ENCODE measurements at regions not wholly inside any gene's neighbourhood (a gene's known extent, or its start where the extent isn't known, plus 50 kb on each side); places are given as distances from the start of the nearest gene placed in this dataset.

DNA sequence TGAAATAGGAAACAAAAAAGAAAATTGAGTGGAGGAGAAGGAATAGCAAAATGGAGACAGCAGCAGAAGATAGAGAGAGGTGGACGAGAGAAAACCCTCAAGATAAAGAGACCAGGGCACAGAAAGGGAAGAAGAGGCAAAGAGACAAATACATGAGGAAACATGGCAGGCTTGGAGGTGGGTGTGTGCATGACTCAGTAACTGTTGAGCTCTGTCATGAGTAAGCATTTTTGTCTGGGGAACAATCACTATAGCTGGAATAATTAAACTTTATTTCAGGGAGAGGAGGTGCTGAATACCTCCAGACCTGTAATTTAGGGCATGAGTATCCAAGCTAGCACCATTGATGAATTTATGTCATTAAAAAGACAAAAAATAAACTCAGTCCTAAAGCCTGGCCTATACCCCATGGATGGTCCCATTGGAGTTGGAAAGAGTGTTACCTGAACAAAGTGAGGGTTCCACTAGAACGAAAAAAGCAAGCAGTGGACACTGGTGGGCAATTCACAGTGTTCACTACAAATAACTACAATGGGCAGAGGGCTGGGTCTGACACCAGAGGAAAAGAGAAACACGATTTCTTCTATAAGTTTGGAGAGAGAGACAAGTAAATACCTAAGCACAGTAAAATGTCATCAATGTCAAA, 145.5 kb downstream of the ADCYAP1 start:
- Histone ChIP-seq H3K9me3 (no peaks in the 10 kb centered on the region), H3K4me1 (ENCODE audit: control insufficient read depth in 1 of 2, insufficient read depth in 1 of 2, low read depth in 1 of 2, low read length in 1 of 2) (no peaks in the 10 kb centered on the region), H3K36me3 (no peaks in the 10 kb centered on the region), H3K27me3 (no peaks in the 10 kb centered on the region), H3K27ac (no peak overlapping the region), H3K4me3 (ENCODE audit: low read depth in 1 of 2, low read length in 1 of 2) (no peak overlapping the region)
- TF ChIP-seq, protein P1, sequence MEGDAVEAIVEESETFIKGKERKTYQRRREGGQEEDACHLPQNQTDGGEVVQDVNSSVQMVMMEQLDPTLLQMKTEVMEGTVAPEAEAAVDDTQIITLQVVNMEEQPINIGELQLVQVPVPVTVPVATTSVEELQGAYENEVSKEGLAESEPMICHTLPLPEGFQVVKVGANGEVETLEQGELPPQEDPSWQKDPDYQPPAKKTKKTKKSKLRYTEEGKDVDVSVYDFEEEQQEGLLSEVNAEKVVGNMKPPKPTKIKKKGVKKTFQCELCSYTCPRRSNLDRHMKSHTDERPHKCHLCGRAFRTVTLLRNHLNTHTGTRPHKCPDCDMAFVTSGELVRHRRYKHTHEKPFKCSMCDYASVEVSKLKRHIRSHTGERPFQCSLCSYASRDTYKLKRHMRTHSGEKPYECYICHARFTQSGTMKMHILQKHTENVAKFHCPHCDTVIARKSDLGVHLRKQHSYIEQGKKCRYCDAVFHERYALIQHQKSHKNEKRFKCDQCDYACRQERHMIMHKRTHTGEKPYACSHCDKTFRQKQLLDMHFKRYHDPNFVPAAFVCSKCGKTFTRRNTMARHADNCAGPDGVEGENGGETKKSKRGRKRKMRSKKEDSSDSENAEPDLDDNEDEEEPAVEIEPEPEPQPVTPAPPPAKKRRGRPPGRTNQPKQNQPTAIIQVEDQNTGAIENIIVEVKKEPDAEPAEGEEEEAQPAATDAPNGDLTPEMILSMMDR (IDR thresholded peaks at IDR 0.05) = no peak

DNA sequence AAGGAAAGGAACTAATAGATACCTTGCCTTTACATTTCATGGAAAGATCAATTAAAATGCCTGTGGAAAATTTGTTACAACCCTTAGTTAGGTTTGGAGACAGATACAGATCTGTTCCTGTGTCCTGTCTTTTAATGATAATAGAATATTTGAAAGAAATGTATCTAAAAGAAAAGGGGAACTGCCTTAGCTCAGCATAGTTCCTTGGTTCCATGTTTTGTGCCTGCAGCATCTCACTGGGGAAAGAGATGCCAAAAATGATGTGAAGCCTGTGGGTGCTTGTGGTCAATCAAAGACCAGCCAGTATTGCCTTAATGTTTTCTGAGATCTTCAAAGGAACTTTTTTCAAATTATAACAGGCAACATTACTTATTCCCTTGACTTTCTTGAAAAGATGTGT, 147.6 kb downstream of the ADCYAP1 start:
- TF ChIP-seq, protein P1 (IDR thresholded peaks at IDR 0.05) = no peak
- Histone ChIP-seq H3K27ac (no peak overlapping the region), H3K4me3 (ENCODE audit: low read depth in 1 of 2, low read length in 1 of 2) (no peak overlapping the region), H3K4me1 (ENCODE audit: control insufficient read depth in 1 of 2, insufficient read depth in 1 of 2, low read depth in 1 of 2, low read length in 1 of 2) (no peaks in the 10 kb centered on the region), H3K9me3 (no peaks in the 10 kb centered on the region), H3K27me3 (no peaks in the 10 kb centered on the region), H3K36me3 (no peaks in the 10 kb centered on the region)

DNA sequence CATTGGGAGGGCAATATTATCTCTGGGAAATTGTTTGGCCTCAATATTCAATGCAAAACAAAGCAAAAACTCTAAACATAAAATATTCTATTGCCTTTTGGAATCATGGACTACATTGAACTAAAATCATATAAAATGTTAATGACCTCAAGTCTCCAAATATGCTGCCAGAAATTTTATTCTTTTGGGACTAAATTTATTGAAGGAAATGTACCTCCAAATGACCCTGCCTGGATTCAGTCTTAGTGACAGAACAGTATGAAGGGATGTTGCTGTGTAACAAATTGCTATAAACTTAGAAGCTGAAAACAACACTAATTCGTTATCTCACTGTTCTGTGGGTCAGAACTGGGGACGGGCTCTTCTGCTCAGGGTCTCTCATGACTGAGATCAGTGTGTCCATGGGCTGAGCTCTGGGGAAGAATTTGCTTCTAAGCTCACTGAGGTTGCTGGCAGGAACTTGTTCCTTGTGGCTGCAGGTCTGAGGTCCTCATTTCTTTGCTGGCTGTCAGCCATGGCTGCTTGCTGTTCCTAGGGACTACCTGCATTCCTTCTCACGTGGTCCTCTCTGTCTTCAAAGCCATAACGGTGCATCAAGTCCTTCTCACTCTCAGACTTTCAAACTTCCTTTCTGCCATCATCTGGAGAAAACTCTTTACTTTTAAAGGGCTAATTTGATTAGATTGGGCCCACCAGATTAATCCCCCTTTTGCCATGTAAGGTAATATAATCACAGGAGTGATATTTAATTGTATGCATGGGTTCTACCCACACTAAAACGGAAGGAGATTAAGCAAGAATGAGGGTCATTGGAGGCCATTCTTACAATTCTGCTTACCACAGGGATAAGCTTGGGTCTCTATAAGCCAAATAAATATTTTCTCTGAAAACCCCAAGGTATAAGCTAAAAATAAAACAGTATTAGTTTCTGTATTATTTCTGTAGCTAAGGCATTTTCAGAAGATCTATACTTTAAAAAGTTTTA, 149.0 kb downstream of the ADCYAP1 start:
- H3K4me1 ChIP-seq (ENCODE audit: control insufficient read depth in 1 of 2, insufficient read depth in 1 of 2, low read depth in 1 of 2, low read length in 1 of 2) = no peaks in the 10 kb centered on the region
- H3K36me3 ChIP-seq = no peaks in the 10 kb centered on the region
- H3K9me3 ChIP-seq = no peaks in the 10 kb centered on the region
- no peaks in the 10 kb centered on the region for H3K27me3 ChIP-seq
- no peak overlapping the region for H3K4me3 ChIP-seq (ENCODE audit: low read depth in 1 of 2, low read length in 1 of 2)
- H3K27ac ChIP-seq = no peak overlapping the region
- TF ChIP-seq, protein P1 (IDR thresholded peaks at IDR 0.05) = no peak

DNA sequence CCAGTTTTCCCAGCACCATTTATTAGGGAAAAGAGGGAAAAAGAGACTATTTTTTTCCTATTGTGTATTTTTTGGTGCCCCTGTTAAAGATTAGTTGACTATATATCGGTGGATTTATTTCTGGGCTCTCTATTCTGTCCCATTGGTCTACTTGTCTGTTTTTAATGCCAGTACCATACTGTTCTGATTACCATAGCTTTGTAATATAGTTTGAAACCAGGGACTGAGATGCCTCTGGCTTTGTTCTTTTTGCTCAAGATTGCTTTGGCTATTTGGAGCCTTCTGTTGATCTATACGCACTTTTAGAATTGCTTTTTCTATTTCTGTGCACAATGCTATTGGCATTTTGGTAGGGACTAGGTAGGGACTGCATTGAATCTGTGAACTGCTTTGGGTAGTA, 151.7 kb downstream of the ADCYAP1 start:
- H3K4me1 ChIP-seq (ENCODE audit: control insufficient read depth in 1 of 2, insufficient read depth in 1 of 2, low read depth in 1 of 2, low read length in 1 of 2) = no peaks in the 10 kb centered on the region
- no peak overlapping the region for H3K27ac ChIP-seq
- H3K9me3 ChIP-seq = no peaks in the 10 kb centered on the region
- H3K36me3 ChIP-seq = no peaks in the 10 kb centered on the region
- TF ChIP-seq, protein P1 (IDR thresholded peaks at IDR 0.05) = no peak
- H3K4me3 ChIP-seq (ENCODE audit: low read depth in 1 of 2, low read length in 1 of 2) = no peak overlapping the region
- no peaks in the 10 kb centered on the region for H3K27me3 ChIP-seq

DNA sequence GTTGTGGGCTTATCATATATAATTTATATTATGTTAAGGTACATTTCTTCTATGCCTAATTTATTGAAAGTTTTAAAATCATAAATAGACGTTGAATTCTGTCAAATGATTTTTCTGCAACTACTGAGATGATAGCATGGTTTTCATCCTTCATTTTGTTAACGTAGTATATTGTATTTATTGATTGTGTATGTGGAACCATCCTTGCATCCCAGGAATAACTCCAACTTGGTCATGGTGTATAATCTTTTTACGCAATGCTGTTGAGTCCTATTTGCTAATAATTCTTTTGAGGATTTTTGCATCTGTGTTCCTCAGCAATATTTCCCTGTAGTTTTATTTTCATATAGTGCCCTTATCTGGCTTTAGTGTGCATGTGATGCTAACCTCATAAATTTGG, 152.7 kb downstream of the ADCYAP1 start:
- H3K9me3 ChIP-seq = no peaks in the 10 kb centered on the region
- no peak overlapping the region for H3K4me3 ChIP-seq (ENCODE audit: low read depth in 1 of 2, low read length in 1 of 2)
- no peaks in the 10 kb centered on the region for H3K36me3 ChIP-seq
- H3K4me1 ChIP-seq (ENCODE audit: control insufficient read depth in 1 of 2, insufficient read depth in 1 of 2, low read depth in 1 of 2, low read length in 1 of 2) = no peaks in the 10 kb centered on the region
- TF ChIP-seq, protein P1 (IDR thresholded peaks at IDR 0.05) = no peak
- H3K27me3 ChIP-seq = no peaks in the 10 kb centered on the region
- no peak overlapping the region for H3K27ac ChIP-seq
